Esophagus squamous epithelium (tissue), 5 donors: ENCODE measurements at regions not wholly inside any gene's neighbourhood (a gene's known extent, or its start where the extent isn't known, plus 50 kb on each side); places are given as distances from the start of the nearest gene placed in this dataset.
"Not testable (repeated sequence)": the region's sequence is repeated elsewhere in the genome, so short reads cannot be mapped to it uniquely, and the experiment has no call there.

ENCODE experiments used
- DNase-seq: peaks from one replicate; lab custom pipeline; 2025; lab: John Stamatoyannopoulos, UW
- H3K27ac ChIP-seq, 4 donors: fragments of 200-600 bp; sonication (generic); one replicate each; pipeline ENCODE4 v1.5.1; 2016 to 2019; ENCODE audit warnings: mild to moderate bottlenecking in 1 of 4
- H3K27me3 ChIP-seq, 4 donors: fragments of 200-600 bp; sonication (generic); 1 replicate in 3 of 4; 2 replicates in 1 of 4; pipeline versions ENCODE4 v1.5.1 to v1.6.0; 2017 to 2021; ENCODE audit warnings: antibody characterized with exemption in 1 of 4
- H3K36me3 ChIP-seq, 3 donors: fragments of 200-600 bp; sonication (generic); one replicate each; pipeline ENCODE4 v1.5.1; 2016 to 2019
- H3K4me1 ChIP-seq, 3 donors: fragments of 200-600 bp; sonication (generic); one replicate each; pipeline ENCODE4 v1.5.1; 2017 to 2019
- H3K4me3 ChIP-seq, 4 donors: fragments of 200-600 bp; sonication (generic); 1 replicate in 3 of 4; 2 replicates in 1 of 4; pipeline ENCODE4 v1.5.1; 2016 to 2019; ENCODE audit warnings: mild to moderate bottlenecking in 2 of 4, moderate library complexity in 1 of 4
- H3K9me3 ChIP-seq, 3 donors: fragments of 200-600 bp; sonication (generic); one replicate each; pipeline ENCODE4 v1.5.1; 2016 to 2019
- CTCF ChIP-seq, 6 experiments: fragments of 450-650 bp in 4 of 6; fragments of 200-600 bp in 2 of 6; sonication (generic) in 2 of 6; IDR thresholded peaks; one replicate each; pipeline ENCODE4 v1.5.1; 2016 to 2019; ENCODE audit warnings: antibody characterized with exemption in 6 of 6, mild to moderate bottlenecking in 4 of 6, moderate library complexity in 4 of 6
- POLR2A ChIP-seq, 4 donors: fragments of 450-650 bp; IDR thresholded peaks; one replicate each; pipeline ENCODE4 v1.6.1; 2017; ENCODE audit warnings: antibody characterized with exemption in 4 of 4, mild to moderate bottlenecking in 4 of 4, moderate library complexity in 3 of 4
- WGBS, 2 donors: methylation state at CpG; one replicate each; pipeline ENCODE4 v1.1.5; 2018; 5-methylcytosine and 5-hydroxymethylcytosine counted together
- intact Hi-C: fragments of 100-400 bp; cut with DNase I; formaldehyde crosslinking; loops from one replicate; pipeline ENCODE4 v1.15.0; 2022
- donor health status: DM: yes; HTN: yes; CAD: no.

DNA sequence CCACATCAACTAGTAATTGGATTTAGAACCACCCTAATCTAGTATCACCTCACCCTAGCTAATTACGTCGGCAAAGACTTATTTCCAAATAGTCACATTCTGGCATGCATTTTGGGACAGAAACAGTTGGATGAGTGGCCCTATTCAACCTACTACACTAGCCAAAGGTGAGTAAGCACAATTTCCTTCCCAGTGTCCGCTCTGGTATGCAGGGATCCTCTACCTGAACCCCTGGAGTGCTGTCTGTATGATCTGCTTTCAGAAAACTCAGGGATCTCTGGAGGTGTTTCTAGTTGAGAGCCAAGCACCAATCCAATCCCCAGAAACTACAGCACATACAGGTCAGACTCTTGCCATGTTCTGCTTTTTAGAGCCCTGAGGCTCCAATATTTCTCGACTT is 717.4 kb upstream of the MANEA start:
- Histone ChIP-seq H3K27ac (no peak overlapping the region), H3K4me1 (no peaks in the 10 kb centered on the region), H3K9me3 (no peaks in the 10 kb centered on the region), H3K27me3 (no peaks in the 10 kb centered on the region), H3K36me3 (no peaks in the 10 kb centered on the region), H3K4me3 (no peak overlapping the region)
- DNase-seq = no peak
- 70 to 84% methylated on average over 4 of the region's 4 CpGs for WGBS, 2 donors
- TF ChIP-seq CTCF (IDR thresholded peaks at IDR 0.05) (no peak), POLR2A (IDR thresholded peaks at IDR 0.05) (no peak)
- intact Hi-C loops = no loop called here

GRCh38 chr6:94856999-94857398 is 720.3 kb upstream of the MANEA start:
- H3K4me1 ChIP-seq, H3K27ac ChIP-seq, H3K36me3 ChIP-seq, H3K9me3 ChIP-seq, intact Hi-C loops, H3K4me3 ChIP-seq, DNase-seq, H3K27me3 ChIP-seq: not testable (repeated sequence)
- WGBS, 2 donors = 79 to 85% methylated on average over 3 of the region's 3 CpGs

GRCh38 chr6:94851329-94851728 is 726.0 kb upstream of the MANEA start:
- WGBS, 2 donors = 76 to 91% methylated on average over 4 to 8 of the region's 8 CpGs
- intact Hi-C loops = not testable (repeated sequence)

GRCh38 chr6:94845742-94846141 is 731.6 kb upstream of the MANEA start:
- Histone ChIP-seq H3K4me3 (no peak overlapping the region), H3K36me3 (no peaks in the 10 kb centered on the region), H3K4me1 (no peaks in the 10 kb centered on the region), H3K27me3 (no peaks in the 10 kb centered on the region), H3K9me3 (no peaks in the 10 kb centered on the region), H3K27ac (no peak overlapping the region)
- no peak for DNase-seq
- intact Hi-C loops = no loop called here
- WGBS, 2 donors = 43 to 47% methylated on average over 1 of the region's 1 CpG
- TF ChIP-seq CTCF (IDR thresholded peaks at IDR 0.05) = no peak
- no peak for TF ChIP-seq POLR2A (IDR thresholded peaks at IDR 0.05)

More at GRCh38 chr6:94851329-94851728, 726.0 kb upstream of the MANEA start:
- H3K4me3 ChIP-seq, H3K27ac ChIP-seq, H3K4me1 ChIP-seq, H3K9me3 ChIP-seq, DNase-seq, H3K36me3 ChIP-seq, H3K27me3 ChIP-seq: not testable (repeated sequence)

DNA sequence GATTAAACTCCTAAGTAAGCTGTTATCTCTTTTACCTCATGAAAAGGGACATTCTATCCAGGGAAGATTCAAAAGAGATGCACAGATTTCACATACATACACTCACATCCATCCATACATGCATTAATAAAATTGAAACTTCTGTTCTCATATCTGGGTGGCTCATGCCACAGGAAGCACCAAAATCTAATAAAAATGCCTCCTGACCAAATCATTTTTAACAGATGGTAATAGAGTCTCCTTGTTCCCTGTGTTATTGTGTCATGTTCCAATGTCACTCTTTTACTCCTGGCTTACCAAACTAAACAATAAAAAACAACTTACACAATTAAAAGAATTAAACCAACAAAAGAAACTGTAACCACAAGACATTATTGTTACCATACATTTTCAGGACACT is 742.1 kb upstream of the MANEA start:
- TF ChIP-seq CTCF (IDR thresholded peaks at IDR 0.05) = no peak
- TF ChIP-seq POLR2A (IDR thresholded peaks at IDR 0.05) = no peak
- Histone ChIP-seq H3K36me3 (no peaks in the 10 kb centered on the region), H3K4me1 (no peaks in the 10 kb centered on the region), H3K4me3 (no peak overlapping the region), H3K27me3 (no peaks in the 10 kb centered on the region), H3K27ac (no peak overlapping the region), H3K9me3 (no peaks in the 10 kb centered on the region)
- no peak for DNase-seq
- intact Hi-C loops = no loop called here

GRCh38 chr6:94813806-94814205 is 763.5 kb upstream of the MANEA start:
- intact Hi-C loops = no loop called here
- DNase-seq = no peak
- Histone ChIP-seq H3K4me1 (no peaks in the 10 kb centered on the region), H3K27me3 (no peaks in the 10 kb centered on the region), H3K27ac (no peak overlapping the region), H3K9me3 (no peaks in the 10 kb centered on the region), H3K36me3 (no peaks in the 10 kb centered on the region), H3K4me3 (no peak overlapping the region)
- TF ChIP-seq POLR2A (IDR thresholded peaks at IDR 0.05) (no peak), CTCF (IDR thresholded peaks at IDR 0.05) (no peak)
